GM19438 (cell line): ENCODE measurements at regions not wholly inside any gene's neighbourhood (a gene's known extent, or its start where the extent isn't known, plus 50 kb on each side); places are given as distances from the start of the nearest gene placed in this dataset.

Experiments
- ATAC-seq: cut with Tn5 transposase; IDR thresholded peaks from one replicate; pipeline ENCODE4 v1.9.1; 2021; ENCODE audit warnings: low read depth; ENCODE audit not compliant: unreplicated experiment

- no peak for ATAC-seq
These were observed 259.7 kb upstream of the TLE3 start for GRCh38 chr15:70357453-70357852.

GRCh38 chr15:70356919-70357318 is 259.2 kb upstream of the TLE3 start:
- no peak for ATAC-seq

- no peak for ATAC-seq
These were observed 258.5 kb upstream of the TLE3 start for GRCh38 chr15:70356062-70356860.

- no peak for ATAC-seq
These were observed 257.6 kb upstream of the TLE3 start for GRCh38 chr15:70355275-70355795.

- no peak for ATAC-seq
These were observed 256.7 kb upstream of the TLE3 start for GRCh38 chr15:70354346-70354905.

- ATAC-seq, result no peak
These were observed 256.1 kb upstream of the TLE3 start for GRCh38 chr15:70353606-70354345.

GRCh38 chr15:70351941-70352774 is 254.4 kb upstream of the TLE3 start:
- no peak for ATAC-seq

- no peak for ATAC-seq
These were observed 253.7 kb upstream of the TLE3 start for GRCh38 chr15:70351391-70351790.

GRCh38 chr15:70348581-70349344 is 251.0 kb upstream of the TLE3 start:
- no peak for ATAC-seq

GRCh38 chr15:70348226-70348543 is 250.5 kb upstream of the TLE3 start:
- no peak for ATAC-seq

- no peak for ATAC-seq
These were observed 249.9 kb upstream of the TLE3 start for GRCh38 chr15:70347321-70348225.

GRCh38 chr15:70345251-70346019 is 247.7 kb upstream of the TLE3 start:
- ATAC-seq, result no peak

GRCh38 chr15:70344666-70345065 is 246.9 kb upstream of the TLE3 start:
- ATAC-seq, result no peak

- no peak for ATAC-seq
These were observed 246.4 kb upstream of the TLE3 start for GRCh38 chr15:70343961-70344621.

GRCh38 chr15:70342554-70343548 is 245.1 kb upstream of the TLE3 start:
- ATAC-seq, result no peak

GRCh38 chr15:70342141-70342540 is 244.4 kb upstream of the TLE3 start:
- ATAC-seq, result no peak

GRCh38 chr15:70341566-70341965 is 243.8 kb upstream of the TLE3 start:
- no peak for ATAC-seq
